ENCODE measurements at regions not wholly inside any gene's neighbourhood (a gene's known extent, or its start where the extent isn't known, plus 50 kb on each side); places are given as distances from the start of the nearest gene placed in this dataset.

DNA sequence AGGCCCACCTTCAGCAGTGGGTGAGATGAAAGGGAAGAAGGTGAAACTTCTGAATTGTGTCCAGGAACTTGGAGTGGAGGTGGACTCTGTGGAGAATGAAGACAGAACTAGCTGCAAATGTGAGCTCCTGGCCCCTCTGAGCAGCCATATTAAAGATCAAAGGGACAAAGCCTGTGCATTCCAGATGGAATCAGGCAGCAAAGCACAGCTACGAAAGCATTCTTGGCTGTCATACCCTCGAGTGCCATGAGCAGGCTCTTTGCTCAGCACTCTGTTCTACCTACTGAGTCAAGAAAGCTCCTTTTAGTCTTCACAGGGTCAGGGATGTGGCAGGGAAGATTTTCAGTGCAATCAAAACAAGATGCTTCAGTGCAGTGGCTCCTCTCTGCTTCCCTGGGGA is 86.3 kb upstream of the TSPAN2 start:
- TF ChIP-seq EZH2 (IDR thresholded peaks at IDR 0.05; ENCODE audit: borderline replicate concordance, low read length) (no peak), CTCF (IDR thresholded peaks at IDR 0.05; ENCODE audit: low read length) (no peak)
- Histone ChIP-seq H4K20me1 (ENCODE audit: insufficient read depth, low read length) (no peaks in the 10 kb centered on the region), H3F3A (ENCODE audit: insufficient read depth, low read length) (no peaks in the 10 kb centered on the region), H3K4me1 (ENCODE audit: insufficient read depth, low read length, severe bottlenecking) (no peaks in the 10 kb centered on the region), H3K9me3 (ENCODE audit: low read length) (no peaks in the 10 kb centered on the region), H3K27me3 (ENCODE audit: insufficient read depth, low read length) (no peaks in the 10 kb centered on the region), H2AFZ (ENCODE audit: low read length) (no peak overlapping the region), H3K4me3 (ENCODE audit: low read depth, low read length, poor library complexity, severe bottlenecking) (no peak overlapping the region), H3K9me2 (ENCODE audit: low read depth, low read length) (no peaks in the 10 kb centered on the region), H3K4me2 (ENCODE audit: low read length) (no peak overlapping the region), H3K9ac (ENCODE audit: low read length) (no peak overlapping the region), H3K27ac (ENCODE audit: low read depth, low read length, poor library complexity, severe bottlenecking) (no peak overlapping the region), H3K79me2 (ENCODE audit: insufficient read depth, low read length) (no peaks in the 10 kb centered on the region), H3K36me3 (ENCODE audit: insufficient read depth, low read length) (no peaks in the 10 kb centered on the region)

- no peaks in the 10 kb centered on the region for H3F3A ChIP-seq (ENCODE audit: insufficient read depth, low read length)
- no peaks in the 10 kb centered on the region for H3K79me2 ChIP-seq (ENCODE audit: insufficient read depth, low read length)
- no peaks in the 10 kb centered on the region for H3K9me3 ChIP-seq (ENCODE audit: low read length)
- no peak for TF ChIP-seq EZH2 (IDR thresholded peaks at IDR 0.05; ENCODE audit: borderline replicate concordance, low read length)
- no peak for TF ChIP-seq CTCF (IDR thresholded peaks at IDR 0.05; ENCODE audit: low read length)
- H2AFZ ChIP-seq (ENCODE audit: low read length), result no peak overlapping the region
- H3K9ac ChIP-seq (ENCODE audit: low read length), result no peak overlapping the region
- no peaks in the 10 kb centered on the region for H3K27me3 ChIP-seq (ENCODE audit: insufficient read depth, low read length)
- no peaks in the 10 kb centered on the region for H4K20me1 ChIP-seq (ENCODE audit: insufficient read depth, low read length)
- no peak overlapping the region for H3K4me2 ChIP-seq (ENCODE audit: low read length)
- no peaks in the 10 kb centered on the region for H3K9me2 ChIP-seq (ENCODE audit: low read depth, low read length)
- no peak overlapping the region for H3K27ac ChIP-seq (ENCODE audit: low read depth, low read length, poor library complexity, severe bottlenecking)
- no peaks in the 10 kb centered on the region for H3K36me3 ChIP-seq (ENCODE audit: insufficient read depth, low read length)
- H3K4me3 ChIP-seq (ENCODE audit: low read depth, low read length, poor library complexity, severe bottlenecking), result no peak overlapping the region
- H3K4me1 ChIP-seq (ENCODE audit: insufficient read depth, low read length, severe bottlenecking), result no peaks in the 10 kb centered on the region
Measured at GRCh38 chr1:115173151-115173550, 83.8 kb upstream of the TSPAN2 start.

- no peaks in the 10 kb centered on the region for H3K4me1 ChIP-seq (ENCODE audit: insufficient read depth, low read length, severe bottlenecking)
- H3K4me2 ChIP-seq (ENCODE audit: low read length), result no peak overlapping the region
- no peaks in the 10 kb centered on the region for H3K27me3 ChIP-seq (ENCODE audit: insufficient read depth, low read length)
Measured at GRCh38 chr1:115172270-115172669, 83.0 kb upstream of the TSPAN2 start.

More at GRCh38 chr1:115172270-115172669, 83.0 kb upstream of the TSPAN2 start:
- Histone ChIP-seq H3K79me2 (ENCODE audit: insufficient read depth, low read length) (no peaks in the 10 kb centered on the region), H3K9me3 (ENCODE audit: low read length) (no peaks in the 10 kb centered on the region), H3F3A (ENCODE audit: insufficient read depth, low read length) (no peaks in the 10 kb centered on the region), H3K4me3 (ENCODE audit: low read depth, low read length, poor library complexity, severe bottlenecking) (no peak overlapping the region), H3K36me3 (ENCODE audit: insufficient read depth, low read length) (no peaks in the 10 kb centered on the region), H3K9me2 (ENCODE audit: low read depth, low read length) (no peaks in the 10 kb centered on the region), H2AFZ (ENCODE audit: low read length) (no peak overlapping the region), H3K27ac (ENCODE audit: low read depth, low read length, poor library complexity, severe bottlenecking) (no peak overlapping the region), H3K9ac (ENCODE audit: low read length) (no peak overlapping the region), H4K20me1 (ENCODE audit: insufficient read depth, low read length) (no peaks in the 10 kb centered on the region)
- TF ChIP-seq EZH2 (IDR thresholded peaks at IDR 0.05; ENCODE audit: borderline replicate concordance, low read length) (no peak), CTCF (IDR thresholded peaks at IDR 0.05; ENCODE audit: low read length) (no peak)
